Psoas muscle (tissue), 7 donors: ENCODE measurements at regions not wholly inside any gene's neighbourhood (a gene's known extent, or its start where the extent isn't known, plus 50 kb on each side); places are given as distances from the start of the nearest gene placed in this dataset.

Experiments
- ATAC-seq, 4 donors: fragments of 200-7000 bp; cut with Tn5 transposase; one replicate each; pipeline ENCODE4 v1.9.1; 2020; ENCODE audit warnings: moderate library complexity in 3 of 4, mild to moderate bottlenecking in 2 of 4
- DNase-seq, 2 donors: peaks; one replicate each; pipeline ENCODE4 v3.0.0-alpha.2; 2020
- H3K27ac ChIP-seq: fragments of 200-600 bp; one replicate; pipeline ENCODE4 v1.8.0; 2022
- H3K27me3 ChIP-seq, 3 donors: fragments of 200-600 bp in 1 of 3; one replicate each; pipeline versions ENCODE4 v1.6.1 to v1.8.0; 2013 to 2022; ENCODE audit warnings: low read length in 2 of 3, mild to moderate bottlenecking in 2 of 3, moderate library complexity in 1 of 3; ENCODE audit not compliant: insufficient read depth in 3 of 3
- H3K36me3 ChIP-seq, 2 donors: fragments of 200-600 bp in 1 of 2; one replicate each; pipeline versions ENCODE4 v1.6.1 to v1.8.0; 2013 to 2022; ENCODE audit warnings: low read depth in 1 of 2, mild to moderate bottlenecking in 1 of 2, moderate library complexity in 1 of 2; ENCODE audit not compliant: insufficient read depth in 1 of 2
- H3K4me1 ChIP-seq: fragments of 200-600 bp; one replicate; pipeline ENCODE4 v1.8.0; 2022
- H3K4me3 ChIP-seq: fragments of 200-600 bp; one replicate; pipeline ENCODE4 v1.8.0; 2022; ENCODE audit warnings: mild to moderate bottlenecking
- H3K9me3 ChIP-seq: fragments of 200-600 bp; one replicate; pipeline ENCODE4 v1.8.0; 2022
- WGBS, 3 donors: extraction: QIAGEN DNeasy Blood & Tissue Kit; methylation state at CpG; one replicate each; pipeline versions ENCODE4 v1.1.6 to v1.1.7; 2013; 5-methylcytosine and 5-hydroxymethylcytosine counted together
- intact Hi-C, 2 donors: fragments of 100-400 bp; cut with DNase I; formaldehyde crosslinking; loops; one replicate each; pipeline versions ENCODE4 v1.11.0 to v1.14.2; 2022
- TF ChIP-seq, protein P1 (sequence below): fragments of 200-600 bp; IDR thresholded peaks from one replicate; pipeline ENCODE4 v1.8.0; 2022; ENCODE audit warnings: antibody characterized with exemption
- donor health status: healthy with polysubstance abuse.
- donor health status: DM: no; HTN: no; CAD: no; lungs with moderate emphysema.
- donor health status: Bipolar disorder and iron deficiency.
- donor health status: healthy.
- donor health status: DM: yes; HTN: yes; CAD: no.
- donor health status: DM: no; HTN: no; CAD: no.
- donor health status: DM: yes; HTN: yes; CAD: no.

DNA sequence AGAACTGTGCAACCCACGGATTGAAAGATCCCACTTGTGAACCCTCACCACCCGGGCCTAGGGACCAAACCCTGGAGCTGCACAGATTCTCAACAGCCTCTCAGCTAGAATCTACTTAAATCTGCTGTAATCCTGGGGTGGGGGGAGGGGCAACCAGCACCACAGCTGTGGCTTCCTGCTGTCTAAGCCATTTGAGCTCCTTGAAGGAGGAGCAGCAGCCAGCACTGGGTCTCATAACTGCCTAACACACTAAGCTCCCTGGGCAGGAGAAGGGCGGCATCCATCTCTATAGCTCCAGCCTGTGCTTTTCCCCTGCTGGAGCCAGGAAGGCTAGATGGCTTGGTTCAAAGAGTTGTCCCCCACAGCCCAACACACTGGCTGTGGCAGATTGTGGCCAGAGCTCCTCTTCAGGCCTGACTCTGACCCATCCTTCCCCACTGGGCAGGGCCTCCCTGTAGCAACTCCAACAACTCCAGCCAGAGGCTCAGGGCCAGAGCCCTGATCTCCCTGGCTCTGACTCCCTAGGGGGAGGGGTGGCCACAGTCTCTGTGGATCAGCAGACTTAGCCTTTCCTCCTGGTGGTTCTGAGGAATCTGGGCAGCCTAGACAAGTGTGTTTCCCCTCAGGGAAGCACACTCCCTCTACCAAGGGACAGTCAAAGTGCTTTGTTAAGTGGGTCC, 72.0 kb upstream of the C9orf72 start:
- DNase-seq (no peak), ATAC-seq (no peak)
- Histone ChIP-seq H3K4me1 (no peaks in the 10 kb centered on the region), H3K4me3 (no peak overlapping the region), H3K36me3 (no peaks in the 10 kb centered on the region), H3K9me3 (peaks cover 4% of the 10 kb centered on the region), H3K27ac (no peak overlapping the region), H3K27me3 (no peaks in the 10 kb centered on the region)
- 34 to 42% (median 38%) methylated on average over 3 of the region's 3 CpGs for WGBS, 3 donors
- TF ChIP-seq, protein P1, sequence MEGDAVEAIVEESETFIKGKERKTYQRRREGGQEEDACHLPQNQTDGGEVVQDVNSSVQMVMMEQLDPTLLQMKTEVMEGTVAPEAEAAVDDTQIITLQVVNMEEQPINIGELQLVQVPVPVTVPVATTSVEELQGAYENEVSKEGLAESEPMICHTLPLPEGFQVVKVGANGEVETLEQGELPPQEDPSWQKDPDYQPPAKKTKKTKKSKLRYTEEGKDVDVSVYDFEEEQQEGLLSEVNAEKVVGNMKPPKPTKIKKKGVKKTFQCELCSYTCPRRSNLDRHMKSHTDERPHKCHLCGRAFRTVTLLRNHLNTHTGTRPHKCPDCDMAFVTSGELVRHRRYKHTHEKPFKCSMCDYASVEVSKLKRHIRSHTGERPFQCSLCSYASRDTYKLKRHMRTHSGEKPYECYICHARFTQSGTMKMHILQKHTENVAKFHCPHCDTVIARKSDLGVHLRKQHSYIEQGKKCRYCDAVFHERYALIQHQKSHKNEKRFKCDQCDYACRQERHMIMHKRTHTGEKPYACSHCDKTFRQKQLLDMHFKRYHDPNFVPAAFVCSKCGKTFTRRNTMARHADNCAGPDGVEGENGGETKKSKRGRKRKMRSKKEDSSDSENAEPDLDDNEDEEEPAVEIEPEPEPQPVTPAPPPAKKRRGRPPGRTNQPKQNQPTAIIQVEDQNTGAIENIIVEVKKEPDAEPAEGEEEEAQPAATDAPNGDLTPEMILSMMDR, result no peak
- intact Hi-C loops, result no loop called here

DNA sequence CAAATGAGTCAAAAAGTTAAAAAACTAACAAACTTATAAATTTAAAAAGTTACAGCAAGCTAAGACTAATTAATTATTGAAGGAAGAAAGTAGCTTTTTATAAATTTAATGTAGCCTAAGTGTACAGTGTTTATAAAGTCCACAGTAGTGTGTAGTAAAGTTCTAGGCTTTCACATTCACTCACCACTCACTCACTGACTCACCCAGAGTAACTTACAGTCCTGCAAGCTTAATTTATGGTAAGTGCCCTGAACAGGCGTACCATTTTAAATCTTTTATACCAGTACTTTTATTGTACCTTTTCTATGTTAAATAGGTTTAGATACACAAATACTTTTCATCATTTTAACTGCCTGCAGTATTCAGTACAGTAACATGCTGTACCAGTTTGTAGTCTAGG, 80.0 kb upstream of the C9orf72 start:
- intact Hi-C loops, result no loop called here
- TF ChIP-seq, protein P1, result no peak
- no peak overlapping the region for H3K4me3 ChIP-seq

DNA sequence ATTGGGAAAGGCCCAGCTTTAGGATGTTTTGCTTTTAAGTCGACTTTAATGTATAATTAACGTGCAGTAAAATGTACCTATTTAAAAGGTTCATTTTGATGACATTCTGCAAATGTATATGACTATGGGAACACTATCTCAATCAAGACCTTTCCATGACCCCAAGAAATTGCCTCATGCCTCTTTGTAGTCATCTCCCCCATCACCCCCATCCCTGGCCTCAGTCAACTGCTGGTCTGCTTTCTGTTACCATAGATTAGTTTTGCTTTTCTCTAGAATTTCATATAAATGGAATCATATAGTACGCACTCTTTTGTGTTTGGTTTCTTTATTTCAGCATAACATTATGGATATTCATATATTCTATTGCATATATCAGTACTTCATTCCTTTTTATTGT, 80.7 kb upstream of the C9orf72 start:
- 63 to 95% (median 94%) methylated on average over 3 of the region's 3 CpGs for WGBS, 3 donors
- DNase-seq (no peak), ATAC-seq (no peak)
- Histone ChIP-seq H3K4me3 (no peak overlapping the region), H3K4me1 (no peaks in the 10 kb centered on the region), H3K9me3 (peaks cover 4% of the 10 kb centered on the region), H3K36me3 (no peaks in the 10 kb centered on the region), H3K27me3 (no peaks in the 10 kb centered on the region), H3K27ac (no peak overlapping the region)
- TF ChIP-seq, protein P1, result no peak
- intact Hi-C loops, result no loop called here

More for the DNA sequence above, 80.0 kb upstream of the C9orf72 start:
- Histone ChIP-seq H3K9me3 (peaks cover 4% of the 10 kb centered on the region), H3K27ac (no peak overlapping the region), H3K4me1 (no peaks in the 10 kb centered on the region), H3K36me3 (no peaks in the 10 kb centered on the region), H3K27me3 (no peaks in the 10 kb centered on the region)
- ATAC-seq (no peak), DNase-seq (no peak)
- WGBS, 3 donors, result 72 to 80% (median 75%) methylated on average over 1 of the region's 1 CpG

DNA sequence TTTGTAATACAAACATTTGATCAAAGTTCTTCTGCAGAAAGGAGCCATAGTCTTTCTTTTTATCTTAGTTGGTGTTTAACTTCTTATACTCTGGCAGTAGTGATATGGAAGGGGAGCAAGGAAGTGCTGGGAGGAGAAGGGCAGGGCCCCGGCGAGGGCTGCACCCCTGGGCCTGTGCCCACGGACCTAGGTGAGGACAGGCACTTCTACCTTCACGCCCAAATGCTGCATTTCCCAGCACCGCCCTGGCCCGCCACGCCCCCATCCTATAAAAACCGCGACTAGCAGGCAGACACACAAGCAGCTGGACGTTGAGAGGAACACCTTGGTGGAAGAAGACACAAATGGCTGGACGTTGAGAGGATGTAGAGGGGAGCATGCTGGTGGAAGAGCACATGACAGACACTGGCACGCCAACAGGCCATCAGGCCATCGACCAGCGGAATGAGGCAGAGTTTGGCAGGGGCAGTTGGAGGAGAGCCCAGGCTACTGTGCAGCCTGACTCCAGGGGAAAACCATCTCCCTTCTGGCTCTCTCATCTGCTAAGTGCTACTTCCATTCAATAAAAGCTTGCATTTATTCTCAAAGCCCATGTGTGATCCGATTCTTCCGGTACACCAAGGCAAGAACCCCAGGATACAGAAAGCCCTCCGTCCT, 81.5 kb upstream of the C9orf72 start:
- Histone ChIP-seq H3K9me3 (peaks cover 4% of the 10 kb centered on the region), H3K27me3 (no peaks in the 10 kb centered on the region), H3K36me3 (no peaks in the 10 kb centered on the region), H3K27ac (no peak overlapping the region), H3K4me1 (no peaks in the 10 kb centered on the region), H3K4me3 (no peak overlapping the region)
- intact Hi-C loops, result no loop called here
- TF ChIP-seq, protein P1, result no peak
- ATAC-seq (no peak), DNase-seq (no peak)
- 57 to 66% (median 58%) methylated on average over 17 of the region's 17 CpGs for WGBS, 3 donors

DNA sequence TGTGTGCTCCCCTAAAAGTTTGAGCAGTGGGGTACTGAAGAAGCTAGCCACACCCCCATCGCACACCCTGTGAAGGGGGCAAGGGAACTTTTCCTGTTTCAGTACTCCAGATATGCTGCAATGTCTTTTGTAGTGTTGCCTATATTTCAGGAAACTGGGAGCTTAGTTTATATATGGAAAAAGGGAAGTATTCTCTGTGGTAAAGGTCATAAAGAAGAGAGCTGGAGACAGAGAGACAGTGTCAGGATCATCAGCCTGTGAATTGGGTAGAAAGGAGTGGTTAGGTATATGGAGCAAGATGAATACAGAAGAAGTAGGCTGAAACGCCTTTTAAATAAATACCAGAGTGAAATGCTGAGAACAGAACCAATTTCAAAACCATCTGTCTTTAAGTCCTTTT, 82.2 kb upstream of the C9orf72 start:
- H3K4me1 ChIP-seq, result no peaks in the 10 kb centered on the region
- 73 to 82% (median 74%) methylated on average over 2 of the region's 2 CpGs for WGBS, 3 donors
- no peaks in the 10 kb centered on the region for H3K9me3 ChIP-seq
- H3K27me3 ChIP-seq, result no peaks in the 10 kb centered on the region
- no peak overlapping the region for H3K4me3 ChIP-seq
- no peak overlapping the region for H3K27ac ChIP-seq
- TF ChIP-seq, protein P1, result no peak
- no peaks in the 10 kb centered on the region for H3K36me3 ChIP-seq
- ATAC-seq (no peak), DNase-seq (no peak)
- intact Hi-C loops, result no loop called here
